ENCODE measurements at regions not wholly inside any gene's neighbourhood (a gene's known extent, or its start where the extent isn't known, plus 50 kb on each side); places are given as distances from the start of the nearest gene placed in this dataset.
"Not testable (repeated sequence)": the region's sequence is repeated elsewhere in the genome, so short reads cannot be mapped to it uniquely, and the experiment has no call there.

- no peak overlapping the region for H3K4me3 ChIP-seq (ENCODE audit: low read depth, low read length)
- DNase-seq (ENCODE audit: low read depth): peak; percentile 51
- TF ChIP-seq, protein P1, sequence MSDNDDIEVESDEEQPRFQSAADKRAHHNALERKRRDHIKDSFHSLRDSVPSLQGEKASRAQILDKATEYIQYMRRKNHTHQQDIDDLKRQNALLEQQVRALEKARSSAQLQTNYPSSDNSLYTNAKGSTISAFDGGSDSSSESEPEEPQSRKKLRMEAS (IDR thresholded peaks at IDR 0.05; ENCODE audit: low read depth, low read length): peak; percentile 43
- TF ChIP-seq MYC (IDR thresholded peaks at IDR 0.05; ENCODE audit: low read depth, low read length) (no peak), CTCF (IDR thresholded peaks at IDR 0.05; ENCODE audit: low read depth, low read length) (no peak), POLR2A (IDR thresholded peaks at IDR 0.05; ENCODE audit: extremely low read depth, insufficient read length) (no peak)
Measured at GRCh38 chr16:86261379-86261778, 248.9 kb upstream of the FOXF1 start.

GRCh38 chr16:86267657-86268056 lies 242.7 kb upstream of the FOXF1 start:
- H3K4me3 ChIP-seq (ENCODE audit: low read depth, low read length); DNase-seq (ENCODE audit: low read depth): not testable (repeated sequence)

GRCh38 chr16:86270696-86271095 lies 239.6 kb upstream of the FOXF1 start:
- H3K4me3 ChIP-seq (ENCODE audit: low read depth, low read length): no peak overlapping the region
- no peak for DNase-seq (ENCODE audit: low read depth)
- TF ChIP-seq MYC (IDR thresholded peaks at IDR 0.05; ENCODE audit: low read depth, low read length) (no peak), CTCF (IDR thresholded peaks at IDR 0.05; ENCODE audit: low read depth, low read length) (no peak), POLR2A (IDR thresholded peaks at IDR 0.05; ENCODE audit: extremely low read depth, insufficient read length) (no peak)
- TF ChIP-seq, protein P1 (IDR thresholded peaks at IDR 0.05; ENCODE audit: low read depth, low read length): no peak

GRCh38 chr16:86272744-86273143 lies 237.6 kb upstream of the FOXF1 start:
- TF ChIP-seq MYC (IDR thresholded peaks at IDR 0.05; ENCODE audit: low read depth, low read length) (no peak), POLR2A (IDR thresholded peaks at IDR 0.05; ENCODE audit: extremely low read depth, insufficient read length) (no peak), CTCF (IDR thresholded peaks at IDR 0.05; ENCODE audit: low read depth, low read length) (no peak)
- TF ChIP-seq, protein P1 (IDR thresholded peaks at IDR 0.05; ENCODE audit: low read depth, low read length): no peak

GRCh38 chr16:86277221-86277620 lies 233.1 kb upstream of the FOXF1 start:
- no peak for DNase-seq (ENCODE audit: low read depth)
- no peak overlapping the region for H3K4me3 ChIP-seq (ENCODE audit: low read depth, low read length)
- TF ChIP-seq MYC (IDR thresholded peaks at IDR 0.05; ENCODE audit: low read depth, low read length): no peak
- TF ChIP-seq, protein P1 (IDR thresholded peaks at IDR 0.05; ENCODE audit: low read depth, low read length): no peak
- no peak for TF ChIP-seq POLR2A (IDR thresholded peaks at IDR 0.05; ENCODE audit: extremely low read depth, insufficient read length)
- TF ChIP-seq CTCF (IDR thresholded peaks at IDR 0.05; ENCODE audit: low read depth, low read length): no peak

More at GRCh38 chr16:86272744-86273143, 237.6 kb upstream of the FOXF1 start:
- no peak overlapping the region for H3K4me3 ChIP-seq (ENCODE audit: low read depth, low read length)
- no peak for DNase-seq (ENCODE audit: low read depth)

DNA sequence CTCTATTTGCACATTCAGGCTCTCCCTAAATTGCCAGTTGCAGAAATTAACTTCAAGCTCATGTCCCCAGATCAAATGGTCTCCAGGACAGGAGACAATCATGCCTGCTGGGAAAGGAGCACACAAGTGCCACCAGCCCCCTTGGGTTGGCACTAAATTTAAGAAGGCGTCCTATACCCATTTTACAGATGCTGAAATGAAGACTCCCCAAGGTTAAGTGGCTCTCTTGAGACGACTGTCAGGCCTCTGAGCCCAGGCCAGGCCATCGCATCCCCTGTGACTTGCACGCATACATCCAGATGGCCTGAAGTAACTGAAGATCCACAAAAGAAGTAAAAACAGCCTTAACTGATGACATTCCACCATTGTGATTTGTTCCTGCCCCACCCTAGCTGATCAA lies 232.5 kb upstream of the FOXF1 start:
- not testable (repeated sequence) for H3K4me3 ChIP-seq (ENCODE audit: low read depth, low read length); DNase-seq (ENCODE audit: low read depth)

GRCh38 chr16:86281421-86281820 lies 228.9 kb upstream of the FOXF1 start:
- no peak for TF ChIP-seq POLR2A (IDR thresholded peaks at IDR 0.05; ENCODE audit: extremely low read depth, insufficient read length)
- TF ChIP-seq CTCF (IDR thresholded peaks at IDR 0.05; ENCODE audit: low read depth, low read length): no peak
- TF ChIP-seq, protein P1 (IDR thresholded peaks at IDR 0.05; ENCODE audit: low read depth, low read length): no peak
- TF ChIP-seq MYC (IDR thresholded peaks at IDR 0.05; ENCODE audit: low read depth, low read length): no peak
- no peak for DNase-seq (ENCODE audit: low read depth)
- H3K4me3 ChIP-seq (ENCODE audit: low read depth, low read length): no peak overlapping the region
